NCI-H1436 treated with DMSO at 0.1 percent for 48 hours (cell line): ENCODE measurements at regions not wholly inside any gene's neighbourhood (a gene's known extent, or its start where the extent isn't known, plus 50 kb on each side); places are given as distances from the start of the nearest gene placed in this dataset.

Experiments
- DNase-seq: peaks from one replicate; lab custom pipeline; 2025; lab: John Stamatoyannopoulos, UW

GRCh38 chr12:84603484-84604248 lies 308.9 kb downstream of the SLC6A15 start:
- no peak for DNase-seq

GRCh38 chr12:84601483-84601882 lies 311.1 kb downstream of the SLC6A15 start:
- no peak for DNase-seq

- DNase-seq: peak; percentile 63
Observed at GRCh38 chr12:84599539-84599938, 313.1 kb downstream of the SLC6A15 start.

- no peak for DNase-seq
Observed at GRCh38 chr12:84596266-84596665, 316.3 kb downstream of the SLC6A15 start.

GRCh38 chr12:84594157-84594556 lies 318.4 kb downstream of the SLC6A15 start:
- no peak for DNase-seq

- no peak for DNase-seq
Observed at GRCh38 chr12:84585776-84586395, 326.7 kb downstream of the SLC6A15 start.

- DNase-seq: no peak
Observed at GRCh38 chr12:84572196-84572595, 340.4 kb downstream of the SLC6A15 start.

- DNase-seq: no peak
Observed at GRCh38 chr12:84562331-84562730, 350.3 kb downstream of the SLC6A15 start.

- DNase-seq: no peak
Observed at GRCh38 chr12:84561351-84561750, 351.2 kb downstream of the SLC6A15 start.

GRCh38 chr12:84554199-84554723 lies 358.3 kb downstream of the SLC6A15 start:
- no peak for DNase-seq

- no peak for DNase-seq
Observed at GRCh38 chr12:84553331-84554117, 359.1 kb downstream of the SLC6A15 start.

- DNase-seq: no peak
Observed at GRCh38 chr12:84551373-84551772, 361.2 kb downstream of the SLC6A15 start.

- DNase-seq: no peak
Observed at GRCh38 chr12:84550518-84550917, 362.1 kb downstream of the SLC6A15 start.

- no peak for DNase-seq
Observed at GRCh38 chr12:84542289-84542688, 370.3 kb downstream of the SLC6A15 start.

- no peak for DNase-seq
Observed at GRCh38 chr12:84537666-84538065, 374.9 kb downstream of the SLC6A15 start.

GRCh38 chr12:84512751-84513150 lies 399.8 kb downstream of the SLC6A15 start:
- DNase-seq: no peak

- DNase-seq: no peak
Observed at GRCh38 chr12:84508851-84509260, 403.7 kb downstream of the SLC6A15 start.

- DNase-seq: peak; percentile 68
Observed at GRCh38 chr12:84507956-84508850, 404.4 kb downstream of the SLC6A15 start.

- DNase-seq: no peak
Observed at GRCh38 chr12:84506282-84506681, 406.3 kb downstream of the SLC6A15 start.

- DNase-seq: no peak
Observed at GRCh38 chr12:84502907-84503787, 409.5 kb downstream of the SLC6A15 start.
